Subcutaneous abdominal adipose tissue (tissue), 5 donors: ENCODE measurements at regions not wholly inside any gene's neighbourhood (a gene's known extent, or its start where the extent isn't known, plus 50 kb on each side); places are given as distances from the start of the nearest gene placed in this dataset.
"Not testable (repeated sequence)": the region's sequence is repeated elsewhere in the genome, so short reads cannot be mapped to it uniquely, and the experiment has no call there.

Experiments
- H3K27ac ChIP-seq: one replicate; pipeline ENCODE4 v1.7.0; 2013; ENCODE audit warnings: low read depth, mild to moderate bottlenecking, inconsistent platforms, low read length, moderate library complexity
- H3K27me3 ChIP-seq, 5 donors: one replicate each; pipeline ENCODE4 v1.7.0; 2013; ENCODE audit warnings: low read length in 5 of 5, inconsistent platforms in 1 of 5; ENCODE audit not compliant: control insufficient read depth in 5 of 5, insufficient read depth in 4 of 5
- H3K36me3 ChIP-seq, 5 donors: one replicate each; pipeline ENCODE4 v1.7.0; 2013; ENCODE audit warnings: low read length in 5 of 5; ENCODE audit not compliant: control insufficient read depth in 5 of 5, insufficient read depth in 5 of 5
- H3K4me1 ChIP-seq, 5 donors: one replicate each; pipeline ENCODE4 v1.7.0; 2013; ENCODE audit warnings: low read length in 5 of 5, mild to moderate bottlenecking in 3 of 5, moderate library complexity in 1 of 5; ENCODE audit not compliant: control insufficient read depth in 5 of 5, insufficient read depth in 5 of 5
- H3K4me3 ChIP-seq, 5 donors: one replicate each; pipeline ENCODE4 v1.7.0; 2013; ENCODE audit warnings: low read length in 5 of 5, low read depth in 1 of 5
- H3K9ac ChIP-seq, 5 donors: one replicate each; pipeline ENCODE4 v1.7.0; 2013; ENCODE audit warnings: low read length in 5 of 5, mild to moderate bottlenecking in 4 of 5, moderate library complexity in 3 of 5
- H3K9me3 ChIP-seq, 5 donors: one replicate each; pipeline ENCODE4 v1.7.0; 2013; ENCODE audit warnings: low read length in 5 of 5; ENCODE audit not compliant: control insufficient read depth in 5 of 5
- donor health status: healthy.
- donor health status: healthy.
- donor health status: healthy.
- donor health status: healthy.
- donor health status: healthy.

- not testable (repeated sequence) for H3K9me3 ChIP-seq, H3K27me3 ChIP-seq, H3K4me3 ChIP-seq, H3K9ac ChIP-seq, H3K36me3 ChIP-seq, H3K4me1 ChIP-seq, H3K27ac ChIP-seq
Observed at GRCh38 chr16:33913601-33914000, 454.2 kb downstream of the TP53TG3F start.

GRCh38 chr16:33920761-33921545 lies 461.5 kb downstream of the TP53TG3F start:
- H3K27ac ChIP-seq, H3K9ac ChIP-seq, H3K4me3 ChIP-seq, H3K9me3 ChIP-seq, H3K4me1 ChIP-seq, H3K36me3 ChIP-seq, H3K27me3 ChIP-seq: not testable (repeated sequence)

- not testable (repeated sequence) for H3K9ac ChIP-seq, H3K4me1 ChIP-seq, H3K27ac ChIP-seq, H3K36me3 ChIP-seq, H3K4me3 ChIP-seq, H3K27me3 ChIP-seq, H3K9me3 ChIP-seq
Observed at GRCh38 chr16:33922914-33923313, 463.5 kb downstream of the TP53TG3F start.

GRCh38 chr16:33928026-33928425 lies 468.6 kb downstream of the TP53TG3F start:
- not testable (repeated sequence) for H3K27me3 ChIP-seq, H3K9ac ChIP-seq, H3K4me3 ChIP-seq, H3K27ac ChIP-seq, H3K4me1 ChIP-seq, H3K36me3 ChIP-seq, H3K9me3 ChIP-seq

GRCh38 chr16:33932191-33932590 lies 472.8 kb downstream of the TP53TG3F start:
- H3K36me3 ChIP-seq, H3K27ac ChIP-seq, H3K27me3 ChIP-seq, H3K4me1 ChIP-seq, H3K9me3 ChIP-seq, H3K9ac ChIP-seq, H3K4me3 ChIP-seq: not testable (repeated sequence)

GRCh38 chr16:33933039-33933438 lies 473.6 kb downstream of the TP53TG3F start:
- H3K36me3 ChIP-seq: not testable (repeated sequence)

GRCh38 chr16:33935766-33936165 lies 476.4 kb downstream of the TP53TG3F start:
- not testable (repeated sequence) for H3K27me3 ChIP-seq, H3K4me1 ChIP-seq, H3K27ac ChIP-seq, H3K9me3 ChIP-seq, H3K4me3 ChIP-seq, H3K36me3 ChIP-seq, H3K9ac ChIP-seq

More at GRCh38 chr16:33933039-33933438, 473.6 kb downstream of the TP53TG3F start:
- H3K27ac ChIP-seq, H3K4me1 ChIP-seq, H3K27me3 ChIP-seq, H3K9me3 ChIP-seq, H3K4me3 ChIP-seq, H3K9ac ChIP-seq: not testable (repeated sequence)

- not testable (repeated sequence) for H3K4me1 ChIP-seq, H3K36me3 ChIP-seq, H3K27ac ChIP-seq, H3K4me3 ChIP-seq, H3K27me3 ChIP-seq, H3K9ac ChIP-seq, H3K9me3 ChIP-seq
Observed at GRCh38 chr16:33938097-33938496, 478.7 kb downstream of the TP53TG3F start.

- not testable (repeated sequence) for H3K27ac ChIP-seq, H3K9me3 ChIP-seq, H3K4me3 ChIP-seq, H3K4me1 ChIP-seq, H3K27me3 ChIP-seq, H3K36me3 ChIP-seq, H3K9ac ChIP-seq
Observed at GRCh38 chr16:33961536-33961935, 502.1 kb downstream of the TP53TG3F start.

GRCh38 chr16:33965534-33965933 lies 506.1 kb downstream of the TP53TG3F start:
- H3K27me3 ChIP-seq, H3K9ac ChIP-seq, H3K4me3 ChIP-seq, H3K27ac ChIP-seq, H3K36me3 ChIP-seq, H3K4me1 ChIP-seq, H3K9me3 ChIP-seq: not testable (repeated sequence)

- not testable (repeated sequence) for H3K27ac ChIP-seq, H3K4me3 ChIP-seq, H3K9ac ChIP-seq, H3K4me1 ChIP-seq, H3K27me3 ChIP-seq, H3K36me3 ChIP-seq, H3K9me3 ChIP-seq
Observed at GRCh38 chr16:33966855-33967254, 507.4 kb downstream of the TP53TG3F start.
